ENCODE measurements at regions not wholly inside any gene's neighbourhood (a gene's known extent, or its start where the extent isn't known, plus 50 kb on each side); places are given as distances from the start of the nearest gene placed in this dataset.

DNA sequence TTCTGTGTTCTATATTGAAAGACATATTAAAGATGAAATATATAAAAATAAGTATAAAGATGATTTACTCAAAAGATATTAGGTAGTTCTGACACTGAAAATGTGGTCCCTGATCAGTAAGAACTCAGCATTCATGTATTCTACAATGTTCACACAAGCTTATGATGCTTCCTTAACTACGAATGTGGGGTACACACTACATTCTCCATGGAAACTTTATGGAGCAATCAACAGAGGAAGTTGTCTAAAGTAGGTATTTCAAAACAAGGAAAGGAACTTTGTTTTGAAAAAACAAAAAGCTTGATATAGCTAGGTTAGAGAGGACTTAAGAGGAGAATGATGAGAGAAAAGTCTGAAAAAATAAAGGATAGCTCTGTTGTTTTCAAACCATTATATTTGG lies 119.7 kb upstream of the RGS18 start:
- DNase-seq = no peak

DNA sequence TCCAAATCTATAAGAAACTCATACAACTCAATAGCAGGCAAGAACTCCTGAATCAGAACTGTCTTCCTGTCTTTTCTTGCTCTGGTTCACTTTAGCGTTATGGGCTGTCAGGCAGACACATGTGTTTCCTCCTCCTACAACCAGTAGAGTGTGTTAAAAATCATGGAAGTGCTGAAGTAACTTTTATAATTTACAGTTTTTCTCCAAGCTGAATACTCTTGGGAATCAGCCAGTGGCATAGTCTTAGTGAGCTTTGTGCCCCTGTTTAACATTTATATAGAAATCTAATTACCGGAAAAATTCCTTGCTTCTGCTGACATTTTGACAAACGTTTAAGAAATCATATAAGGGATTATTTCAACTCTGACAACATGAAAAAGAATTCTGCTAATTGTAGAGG lies 113.1 kb upstream of the RGS18 start:
- DNase-seq = no peak

DNA sequence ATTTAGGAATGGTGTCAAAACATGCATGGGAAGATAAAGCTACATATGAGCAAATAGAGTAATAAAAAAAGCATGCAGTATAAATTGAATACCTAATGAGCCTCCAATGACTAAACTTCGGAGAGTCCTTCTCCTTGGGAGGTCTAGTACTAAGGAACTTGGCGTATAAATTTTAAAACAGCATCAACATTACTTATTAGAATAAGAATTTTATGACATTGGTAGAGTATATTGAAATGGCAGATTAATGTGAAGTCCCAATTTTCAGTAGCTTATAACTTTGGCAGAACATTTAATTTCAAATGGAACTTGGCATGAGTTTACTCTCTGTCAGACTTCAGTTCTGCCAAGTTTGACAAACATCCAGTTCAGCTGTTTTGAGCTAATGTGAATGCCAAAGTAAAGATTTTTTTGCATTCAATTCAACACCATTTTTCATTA lies 104.7 kb upstream of the RGS18 start:
- DNase-seq = no peak

DNA sequence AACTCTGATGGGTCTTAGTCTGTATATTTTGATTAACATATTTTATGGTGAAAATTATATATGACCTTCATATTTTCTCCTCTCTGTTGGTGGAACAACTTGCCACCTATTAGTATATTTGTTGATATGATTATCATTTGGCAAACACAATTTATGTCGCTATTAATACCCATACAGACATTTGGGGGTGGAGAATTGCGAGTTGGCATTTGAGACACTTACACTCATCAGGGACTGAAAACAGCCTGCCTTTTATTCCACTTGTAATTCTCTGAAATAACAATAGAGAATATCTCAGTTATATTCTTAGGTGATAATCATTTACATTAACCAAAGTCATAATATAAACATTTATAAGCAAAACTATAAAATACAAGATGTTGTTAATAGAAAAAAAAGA lies 100.5 kb upstream of the RGS18 start:
- no peak for DNase-seq

DNA sequence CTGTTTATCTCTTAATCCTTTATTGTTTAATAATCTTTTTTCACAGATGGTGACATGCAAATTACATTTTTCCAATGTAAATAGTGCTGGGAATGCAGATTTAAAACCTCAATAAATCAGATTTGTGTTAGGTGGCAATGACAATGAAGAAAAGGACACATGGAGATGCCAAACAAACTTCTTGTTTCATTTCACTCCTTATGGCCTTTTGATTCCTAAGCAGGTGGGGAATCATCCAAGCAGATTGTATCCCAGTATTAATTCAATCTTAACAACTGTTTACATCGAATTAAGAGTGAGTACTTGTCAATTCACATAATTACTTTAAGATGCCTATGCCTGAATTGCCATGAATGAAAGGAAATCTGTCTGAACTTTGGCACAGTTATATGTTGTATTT lies 98.9 kb upstream of the RGS18 start:
- no peak for DNase-seq

DNA sequence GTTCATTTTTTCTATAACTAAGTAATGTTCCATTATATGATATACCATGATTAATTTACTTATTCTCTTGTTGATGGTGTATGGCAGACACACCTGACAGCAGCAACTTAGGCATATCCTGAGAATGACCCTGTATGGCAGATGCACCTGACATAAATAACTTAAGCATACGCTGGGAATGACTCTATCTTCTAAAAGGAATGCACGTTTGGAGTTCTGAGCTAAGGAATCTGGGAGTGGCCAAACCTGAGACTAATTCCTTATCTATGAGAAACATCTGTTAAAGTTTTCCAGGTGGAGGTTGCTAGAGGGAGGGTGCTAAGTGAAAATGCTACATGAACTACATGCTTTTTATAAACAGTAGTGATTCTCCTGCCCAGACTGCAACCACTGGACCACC lies 96.7 kb upstream of the RGS18 start:
- DNase-seq = no peak

DNA sequence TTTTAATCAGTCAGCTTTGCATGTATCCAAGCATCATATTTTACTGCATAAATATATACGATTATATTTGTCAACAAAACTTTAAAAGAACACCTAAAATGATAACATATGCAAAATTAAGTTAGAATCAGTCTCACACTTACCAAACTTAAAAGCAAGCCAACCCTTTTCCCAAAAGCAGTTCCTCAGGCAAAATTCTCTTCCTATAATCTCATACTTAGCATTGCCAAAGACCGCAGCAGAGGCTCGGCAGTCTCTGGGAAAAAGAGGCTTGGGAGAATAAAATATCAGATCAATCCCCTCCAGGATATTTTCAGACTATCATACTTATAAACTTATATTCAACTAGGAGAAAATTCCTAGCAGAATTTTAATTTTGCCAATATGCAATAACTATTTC lies 93.2 kb upstream of the RGS18 start:
- DNase-seq = no peak

DNA sequence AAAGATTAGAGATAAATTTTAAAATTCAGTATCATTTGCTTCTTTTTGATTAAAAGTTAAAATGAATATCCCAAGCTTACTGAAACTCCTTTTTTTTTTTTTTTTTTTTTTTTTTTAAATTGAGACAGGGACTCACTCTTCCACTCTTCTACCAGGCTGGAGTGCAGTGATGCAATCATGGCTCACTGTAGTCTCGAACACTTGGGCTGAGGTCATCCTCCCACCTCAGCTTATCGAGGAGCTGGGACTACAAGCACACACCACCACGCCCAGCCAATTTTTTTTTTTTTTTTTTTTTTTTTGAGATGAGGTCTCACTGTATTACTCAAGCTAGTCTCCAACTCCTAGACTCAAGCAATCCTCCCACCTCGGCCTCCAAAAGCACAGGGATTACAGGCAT lies 92.1 kb upstream of the RGS18 start:
- DNase-seq = no peak

DNA sequence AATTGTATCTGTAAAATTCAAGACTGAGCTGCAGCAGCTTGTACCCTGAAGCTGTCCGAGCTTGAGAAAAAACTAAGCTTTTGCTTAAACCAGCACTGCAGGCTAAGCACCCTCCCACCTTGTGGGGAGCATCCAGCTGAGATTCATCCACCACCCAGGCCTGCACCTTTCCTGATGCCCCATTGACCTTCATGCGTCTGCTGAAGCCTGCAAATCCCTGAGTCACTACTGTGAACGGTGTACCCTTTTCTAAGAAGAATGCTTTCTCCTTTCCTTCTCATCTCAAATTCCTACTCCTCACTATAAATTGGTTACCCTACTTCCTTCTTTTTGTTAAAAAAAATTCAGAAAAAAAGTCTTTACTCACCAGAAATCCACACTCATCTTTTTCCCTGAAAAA lies 90.9 kb upstream of the RGS18 start:
- no peak for DNase-seq

DNA sequence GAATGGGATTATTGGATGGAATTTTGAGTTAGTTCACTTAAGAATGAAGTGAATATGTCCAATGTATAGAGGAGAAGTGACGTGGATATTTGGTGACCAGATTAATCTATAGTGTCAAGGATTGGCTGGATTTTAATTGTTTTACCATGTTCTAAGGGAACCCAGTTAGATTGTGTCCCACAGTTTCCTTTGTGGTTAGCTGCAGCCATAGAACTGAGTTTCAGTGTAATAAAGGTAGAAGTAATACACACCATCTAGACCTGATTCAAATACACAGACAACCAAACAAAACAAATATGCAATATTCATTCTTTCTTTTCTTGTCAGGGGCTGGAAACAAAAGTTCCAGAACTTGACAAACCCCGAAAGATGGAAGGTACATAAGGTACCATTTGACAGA lies 88.0 kb upstream of the RGS18 start:
- no peak for DNase-seq

DNA sequence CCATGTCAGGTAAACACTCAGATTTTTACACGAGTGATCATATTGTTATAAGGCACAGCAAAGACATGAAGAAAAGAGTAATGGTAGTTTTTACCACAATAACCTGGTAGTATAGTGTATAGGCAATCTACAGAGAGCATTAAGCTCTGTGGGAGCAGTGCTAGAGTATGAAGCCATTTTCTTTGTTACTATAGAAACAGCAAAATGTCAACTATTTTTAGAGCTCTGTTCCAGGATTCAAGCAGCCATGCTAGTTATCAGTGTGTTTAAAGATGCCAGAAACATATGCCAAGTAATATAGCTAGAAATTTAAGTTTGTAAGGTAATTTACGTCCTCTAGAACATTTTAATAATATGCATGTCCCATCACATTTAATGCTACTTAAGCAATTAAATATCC lies 77.6 kb upstream of the RGS18 start:
- no peak for DNase-seq

DNA sequence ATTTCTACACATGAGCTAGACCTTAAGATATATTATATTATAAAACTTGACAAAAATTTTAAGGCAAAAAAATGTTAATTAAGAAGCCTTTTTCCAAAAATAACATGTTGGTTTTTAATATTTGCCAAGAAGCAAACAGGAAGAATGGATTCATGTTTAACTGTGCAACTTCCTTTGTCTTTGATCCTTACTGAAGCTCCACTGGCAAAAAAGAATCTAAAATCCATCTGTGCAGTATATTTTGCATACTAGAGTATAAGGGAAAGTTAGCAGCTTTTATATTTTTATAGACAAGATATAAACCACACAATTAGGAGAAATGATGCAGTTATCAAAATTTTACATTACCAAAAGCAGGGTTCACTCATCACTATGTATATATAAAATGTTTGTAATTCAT lies 76.9 kb upstream of the RGS18 start:
- DNase-seq = no peak

DNA sequence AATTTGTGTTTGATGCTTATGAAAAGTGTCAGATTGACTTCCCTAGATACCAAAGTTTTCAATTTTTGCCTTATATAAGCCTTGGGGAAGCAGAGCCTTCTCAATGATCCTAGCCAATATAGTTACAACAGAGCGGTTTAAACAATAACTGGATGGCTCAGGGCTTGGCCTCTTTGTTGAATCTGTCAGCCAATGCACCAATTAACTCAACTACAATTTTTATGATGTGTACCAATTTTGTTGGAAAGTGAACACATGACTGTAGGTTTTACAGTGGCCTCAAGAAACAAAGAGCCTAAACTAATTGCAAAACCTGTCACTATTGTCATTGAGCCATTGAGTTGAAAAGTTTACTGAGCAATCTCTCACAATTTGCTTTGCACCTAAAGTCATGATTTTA lies 71.6 kb upstream of the RGS18 start:
- no peak for DNase-seq

DNA sequence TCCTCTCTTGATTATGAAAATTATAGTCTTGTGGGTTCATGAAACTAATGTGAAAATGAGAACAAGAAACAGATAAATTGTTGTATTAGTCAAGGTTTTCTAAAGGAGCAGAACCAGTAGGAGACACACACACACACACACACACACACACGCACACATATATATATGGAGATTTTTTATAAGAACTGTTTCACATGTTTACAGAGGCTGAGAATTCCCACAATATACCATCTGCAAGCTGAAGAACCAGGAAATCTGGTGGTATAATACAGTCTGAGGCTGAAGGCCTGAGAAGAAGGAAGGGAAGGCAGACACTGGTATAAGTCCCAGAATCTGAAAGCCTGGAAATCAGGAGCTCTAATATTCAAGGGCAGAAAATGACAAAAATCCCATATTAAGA lies 70.9 kb upstream of the RGS18 start:
- DNase-seq = no peak

DNA sequence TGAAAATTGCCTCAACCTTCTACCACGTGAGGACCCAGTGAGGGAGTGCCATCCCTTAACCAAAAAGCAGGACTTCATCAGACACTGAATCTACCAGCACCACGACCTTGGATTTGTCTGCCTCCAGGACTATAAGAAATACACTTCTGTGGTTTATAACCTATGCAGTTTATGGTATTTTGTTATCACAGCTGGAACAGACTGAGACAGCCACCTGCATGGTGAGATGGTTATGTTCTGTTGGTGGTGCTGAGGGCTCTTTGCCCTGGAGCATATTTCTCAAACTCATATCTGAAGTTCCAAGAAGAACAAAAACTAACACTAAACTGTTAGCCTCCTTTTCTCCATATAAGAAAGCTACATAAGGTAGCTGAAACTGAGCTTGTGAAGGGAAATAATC lies 69.8 kb upstream of the RGS18 start:
- DNase-seq = no peak

DNA sequence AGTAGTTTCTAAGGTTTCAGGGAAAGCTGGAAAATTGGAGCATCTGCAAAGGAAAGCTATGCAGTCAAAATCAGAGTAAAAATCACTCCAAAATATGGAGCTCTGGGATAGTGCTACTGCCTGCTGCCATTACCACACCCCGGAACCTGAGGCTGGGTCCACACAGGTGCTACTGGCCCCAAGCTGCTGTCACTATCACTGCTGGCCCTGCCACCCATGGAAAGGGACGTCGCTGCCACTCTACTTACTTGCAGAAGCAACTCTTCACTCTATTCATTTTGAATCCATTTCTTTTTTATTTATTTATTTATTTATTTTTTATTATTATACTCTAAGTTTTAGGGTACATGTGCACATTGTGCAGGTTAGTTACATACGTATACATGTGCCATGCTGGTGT lies 60.3 kb upstream of the RGS18 start:
- DNase-seq = no peak

DNA sequence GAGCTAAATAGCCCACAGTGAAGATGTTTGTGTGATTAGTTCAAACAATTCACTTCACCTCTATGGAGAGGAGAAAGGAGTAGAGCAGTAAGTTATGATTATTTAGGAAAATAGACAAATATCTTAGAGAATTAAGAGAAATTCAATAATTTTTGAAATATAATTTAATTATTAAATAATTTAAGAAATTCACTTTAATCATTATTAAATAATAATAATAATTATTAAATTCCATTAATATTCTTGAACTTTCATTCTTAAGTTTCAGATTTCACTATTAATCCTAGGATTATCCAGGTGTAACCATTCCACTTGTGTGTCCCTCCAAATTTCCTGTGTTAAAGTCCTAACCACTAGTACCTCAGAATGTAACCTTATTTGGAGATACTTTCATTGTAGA lies 58.9 kb upstream of the RGS18 start:
- no peak for DNase-seq

DNA sequence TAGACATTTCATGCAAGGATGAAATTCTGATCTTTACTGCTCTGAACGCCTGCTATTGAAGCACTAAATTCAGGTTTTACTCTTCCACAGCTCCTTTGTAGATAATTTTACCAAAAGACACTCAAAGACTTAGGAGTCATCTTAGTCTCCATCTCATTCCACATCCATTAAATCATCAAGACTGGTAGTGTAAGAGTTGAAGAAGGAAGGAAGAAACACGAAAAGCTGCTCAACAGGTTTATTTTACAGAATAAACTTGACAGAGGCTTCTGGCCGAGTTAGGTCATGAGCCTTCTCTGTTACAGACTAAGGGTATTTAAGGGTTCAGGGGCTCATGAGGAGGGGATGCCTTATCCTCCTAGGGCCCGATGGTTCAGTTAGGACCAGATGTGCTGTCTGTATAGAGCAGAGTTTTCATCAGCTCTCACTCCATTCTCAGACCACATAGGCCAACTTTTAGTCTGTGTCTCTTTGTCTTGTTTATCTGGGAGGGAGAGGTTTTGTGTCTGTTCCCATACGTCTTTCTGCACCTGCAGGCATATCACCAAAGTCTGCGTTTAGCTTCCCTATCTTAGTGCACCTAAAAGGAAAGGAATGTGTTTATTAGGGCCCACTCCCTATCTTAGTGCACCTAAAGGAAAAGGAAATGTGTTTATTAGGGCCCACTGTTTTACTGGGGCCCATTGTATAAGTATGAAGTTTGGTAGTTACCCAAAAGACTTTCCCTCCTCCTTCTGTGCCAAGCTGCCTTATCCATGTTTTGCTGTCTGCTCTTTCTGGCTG lies 57.4 kb upstream of the RGS18 start:
- DNase-seq = no peak

DNA sequence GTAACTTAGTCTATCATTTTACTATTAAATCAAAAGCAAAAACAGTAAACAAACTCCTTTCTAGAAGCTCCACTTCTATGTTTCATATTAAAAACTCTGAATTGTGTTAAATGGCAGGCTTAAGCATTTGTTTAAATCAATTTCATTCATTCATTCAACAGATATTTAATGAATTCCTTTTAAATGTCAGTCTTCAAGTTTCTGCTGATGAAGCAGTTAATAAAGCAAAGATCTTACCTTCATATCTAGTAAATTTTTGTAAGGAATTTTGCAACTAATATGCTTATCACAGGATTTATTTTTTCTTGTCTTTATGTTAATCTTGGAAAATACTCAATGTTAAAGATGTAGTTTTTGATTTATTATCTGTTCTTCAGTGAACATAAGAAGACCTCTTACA lies 54.1 kb upstream of the RGS18 start:
- DNase-seq = no peak

DNA sequence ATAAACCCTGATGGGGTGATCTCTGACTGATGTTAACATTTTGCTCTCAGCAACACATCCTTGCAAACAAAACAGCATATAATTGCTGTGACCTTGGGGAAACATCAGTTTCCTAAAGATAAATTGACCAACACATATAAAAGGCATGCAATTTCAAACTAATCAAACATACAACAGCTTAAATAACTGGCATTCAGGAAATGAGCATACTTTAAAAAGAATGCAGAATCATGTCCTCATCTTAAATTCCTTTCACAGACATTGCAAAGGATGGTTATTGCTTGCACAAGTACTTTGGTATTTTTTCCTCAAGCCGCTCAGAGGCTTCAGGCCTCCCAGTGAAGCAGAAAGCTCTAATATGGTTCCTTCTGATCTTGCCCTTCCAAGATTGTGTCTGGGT lies 53.4 kb upstream of the RGS18 start:
- no peak for DNase-seq

DNA sequence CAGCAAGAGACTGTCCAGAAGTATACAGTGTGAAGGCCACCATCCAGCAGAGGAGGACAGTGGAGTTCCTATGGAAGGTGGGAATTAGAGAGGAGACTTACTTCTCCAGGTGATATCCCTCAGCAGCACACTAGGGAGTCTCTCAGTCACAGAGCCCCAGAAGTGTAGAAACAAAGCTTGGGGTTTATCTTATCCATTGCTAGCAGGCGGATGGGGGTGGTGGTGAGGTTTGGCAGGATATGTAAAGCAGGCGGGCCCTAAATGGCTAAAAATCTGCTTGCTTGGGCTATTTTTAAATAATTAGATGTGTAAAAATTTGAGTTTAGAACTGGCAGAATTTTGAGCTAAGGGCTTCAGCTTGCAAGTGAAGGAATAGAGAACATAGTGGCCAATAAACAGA lies 50.1 kb upstream of the RGS18 start:
- no peak for DNase-seq
